ENCODE measurements at regions not wholly inside any gene's neighbourhood (a gene's known extent, or its start where the extent isn't known, plus 50 kb on each side); places are given as distances from the start of the nearest gene placed in this dataset.

GRCh38 chr16:80103463-80103862 is 437.3 kb upstream of the DYNLRB2 start:
- ChIA-PET CTCF (no interaction called here), POLR2A (no interaction called here)
- Histone ChIP-seq H3K9me3 (ENCODE audit: control insufficient read depth in 1 of 2, insufficient read depth in 1 of 2, low read length in 2 of 2) (no peaks in the 10 kb centered on the region), H3K36me3 (ENCODE audit: insufficient read depth, low read length) (no peaks in the 10 kb centered on the region), H3K4me3 (ENCODE audit: low read length) (no peak overlapping the region), H3K27ac (ENCODE audit: low read depth in 1 of 2, low read length in 2 of 2) (no peak overlapping the region), H3K4me1 (ENCODE audit: insufficient read depth, low read length) (no peaks in the 10 kb centered on the region), H3K27me3 (ENCODE audit: control insufficient read depth in 1 of 2, insufficient read depth in 2 of 2, low read length in 2 of 2) (no peaks in the 10 kb centered on the region)
- H3K9me3 Mint-ChIP-seq: peaks cover 5% of the 10 kb centered on the region
- no peak overlapping the region for H3K4me3 Mint-ChIP-seq
- no peak for TF ChIP-seq CTCF (IDR thresholded peaks at IDR 0.05)
- ATAC-seq (ENCODE audit: poor library complexity) (no peak), DNase-seq (no peak)
- no peak overlapping the region for H3K27ac Mint-ChIP-seq
- H3K36me3 Mint-ChIP-seq (ENCODE audit: low read depth): no peaks in the 10 kb centered on the region
- intact Hi-C loops (cut with DNase I, micrococcal nuclease): no loop called here
- no peaks in the 10 kb centered on the region for H3K4me1 Mint-ChIP-seq (ENCODE audit: low read depth)
- peaks cover 17% of the 10 kb centered on the region for H3K27me3 Mint-ChIP-seq

- H3K9me3 Mint-ChIP-seq: peaks cover 7% of the 10 kb centered on the region
Observed at GRCh38 chr16:80100846-80101451, 439.8 kb upstream of the DYNLRB2 start.

GRCh38 chr16:80100186-80100585 is 440.6 kb upstream of the DYNLRB2 start:
- H3K4me1 Mint-ChIP-seq (ENCODE audit: low read depth): no peaks in the 10 kb centered on the region
- H3K27ac ChIP-seq (ENCODE audit: low read depth in 1 of 2, low read length in 2 of 2): no peak overlapping the region
- H3K27me3 Mint-ChIP-seq: peaks cover 25% of the 10 kb centered on the region
- ATAC-seq (ENCODE audit: poor library complexity): no peak
- no peaks in the 10 kb centered on the region for H3K4me1 ChIP-seq (ENCODE audit: insufficient read depth, low read length)
- H3K9me3 ChIP-seq (ENCODE audit: control insufficient read depth in 1 of 2, insufficient read depth in 1 of 2, low read length in 2 of 2): peaks cover 0 to 6% of the 10 kb centered on the region in 2 experiments
- no peak overlapping the region for H3K4me3 ChIP-seq (ENCODE audit: low read length)
- H3K9me3 Mint-ChIP-seq: peaks cover 7% of the 10 kb centered on the region
- no peak overlapping the region for H3K27ac Mint-ChIP-seq
- no peak for DNase-seq
- no peaks in the 10 kb centered on the region for H3K27me3 ChIP-seq (ENCODE audit: control insufficient read depth in 1 of 2, insufficient read depth in 2 of 2, low read length in 2 of 2)
- intact Hi-C loops (cut with DNase I, micrococcal nuclease): no loop called here
- H3K4me3 Mint-ChIP-seq: no peak overlapping the region
- ChIA-PET CTCF (no interaction called here), POLR2A (no interaction called here)
- H3K36me3 ChIP-seq (ENCODE audit: insufficient read depth, low read length): no peaks in the 10 kb centered on the region
- no peak for TF ChIP-seq CTCF (IDR thresholded peaks at IDR 0.05)
- H3K36me3 Mint-ChIP-seq (ENCODE audit: low read depth): no peaks in the 10 kb centered on the region

More at GRCh38 chr16:80100846-80101451, 439.8 kb upstream of the DYNLRB2 start:
- Mint-ChIP-seq H3K27me3 (peaks cover 28% of the 10 kb centered on the region), H3K27ac (no peak overlapping the region), H3K36me3 (ENCODE audit: low read depth) (no peaks in the 10 kb centered on the region), H3K4me3 (no peak overlapping the region), H3K4me1 (ENCODE audit: low read depth) (no peaks in the 10 kb centered on the region)
- DNase-seq (no peak), ATAC-seq (ENCODE audit: poor library complexity) (no peak)
- no peak overlapping the region for H3K4me3 ChIP-seq (ENCODE audit: low read length)
- H3K27ac ChIP-seq (ENCODE audit: low read depth in 1 of 2, low read length in 2 of 2): no peak overlapping the region
- ChIA-PET POLR2A (no interaction called here), CTCF (no interaction called here)
- H3K36me3 ChIP-seq (ENCODE audit: insufficient read depth, low read length): no peaks in the 10 kb centered on the region
- no peaks in the 10 kb centered on the region for H3K27me3 ChIP-seq (ENCODE audit: control insufficient read depth in 1 of 2, insufficient read depth in 2 of 2, low read length in 2 of 2)
- no peaks in the 10 kb centered on the region for H3K4me1 ChIP-seq (ENCODE audit: insufficient read depth, low read length)
- no peak for TF ChIP-seq CTCF (IDR thresholded peaks at IDR 0.05)
- H3K9me3 ChIP-seq (ENCODE audit: control insufficient read depth in 1 of 2, insufficient read depth in 1 of 2, low read length in 2 of 2): peaks cover 0 to 6% of the 10 kb centered on the region in 2 experiments
- intact Hi-C loops (cut with DNase I, micrococcal nuclease): no loop called here

Data from CD4-positive, alpha-beta T cell (primary cell).